ENCODE measurements at regions not wholly inside any gene's neighbourhood (a gene's known extent, or its start where the extent isn't known, plus 50 kb on each side); places are given as distances from the start of the nearest gene placed in this dataset.

- ChIA-PET CTCF (ENCODE audit: low intra/inter-chr PET ratio, low total read pairs) (no interaction called here), POLR2A (no interaction called here)
- no peaks in the 10 kb centered on the region for H4K20me1 ChIP-seq (ENCODE audit: insufficient read depth, low read length)
- DNase-seq (ENCODE audit: low spot score) (no peak), FAIRE-seq (no peak), ATAC-seq (no peak)
- no peaks in the 10 kb centered on the region for H3K36me3 ChIP-seq (replicated peaks in 1 of 2; ENCODE audit: control insufficient read depth in 1 of 2, insufficient read depth in 2 of 2, low read length in 2 of 2)
- H3K27me3 ChIP-seq (ENCODE audit: control insufficient read depth in 1 of 2, insufficient read depth in 2 of 2, low read length in 2 of 2), result no peaks in the 10 kb centered on the region
- no peak overlapping the region for H3K9ac ChIP-seq (ENCODE audit: insufficient read depth, low read depth, low read length)
- TF ChIP-seq TFDP1 (CRISPR knock-in tag; IDR thresholded peaks at IDR 0.05; ENCODE audit: borderline replicate concordance) (no peak), MED8 (CRISPR knock-in tag; IDR thresholded peaks at IDR 0.05; ENCODE audit: insufficient replicate concordance) (no peak), ZNF576 (CRISPR knock-in tag; IDR thresholded peaks at IDR 0.05) (no peak), IKZF4 (CRISPR knock-in tag; IDR thresholded peaks at IDR 0.05; ENCODE audit: borderline replicate concordance, low read depth, not compliant biosample characterization) (no peak), HNRNPLL (IDR thresholded peaks at IDR 0.05; ENCODE audit: low read depth, low read length, poor library complexity, severe bottlenecking) (no peak), NFRKB (IDR thresholded peaks at IDR 0.05) (no peak), ZNF598 (CRISPR knock-in tag; IDR thresholded peaks at IDR 0.05; ENCODE audit: borderline replicate concordance) (no peak), FOSL2 (CRISPR knock-in tag; IDR thresholded peaks at IDR 0.05) (no peak), SMAD9 (CRISPR knock-in tag; IDR thresholded peaks at IDR 0.05) (no peak), NFYB (CRISPR knock-in tag; IDR thresholded peaks at IDR 0.05) (no peak), THAP7 (CRISPR knock-in tag; IDR thresholded peaks at IDR 0.05) (no peak), AGO1 (IDR thresholded peaks at IDR 0.05; ENCODE audit: low read depth, low read length, poor library complexity, severe bottlenecking) (no peak), XBP1 (CRISPR knock-in tag; IDR thresholded peaks at IDR 0.05) (no peak)
- H3K4me3 ChIP-seq (replicated peaks in 1 of 3; ENCODE audit: insufficient read depth in 1 of 3, low read depth in 2 of 3, low read length in 3 of 3), result no peak overlapping the region
- no peaks in the 10 kb centered on the region for H3K9me3 ChIP-seq (ENCODE audit: low read length)
- no peak overlapping the region for H3K4me2 ChIP-seq (ENCODE audit: low read depth, low read length)
- 0% methylated on average over 2 of the region's 2 CpGs for WGBS (ENCODE audit: low lambda C conversion rate)
- in situ Hi-C loops (cut with HindIII; ENCODE audit: extremely low pct_ligation_motif_present, low pct_unique_long_range_greater_than_20kb) (no loop called here), intact Hi-C loops (cut with micrococcal nuclease; ENCODE audit: unreplicated experiment) (no loop called here)
- no TSS peak for BruUV-seq (replicated peaks)
- H3K27ac ChIP-seq (ENCODE audit: extremely low read length, insufficient read depth, low read length), result no peak overlapping the region
- H2AFZ ChIP-seq (ENCODE audit: low read length), result no peak overlapping the region
- H3K4me1 ChIP-seq (ENCODE audit: insufficient read depth, low read length), result no peaks in the 10 kb centered on the region
- no peaks in the 10 kb centered on the region for H3K79me2 ChIP-seq (ENCODE audit: insufficient read depth, low read length)
Observed at GRCh38 chr9:7967851-7968250, 168.3 kb upstream of the DMAC1 start.
